Fibroblast of pulmonary artery (primary cell): ENCODE measurements at regions not wholly inside any gene's neighbourhood (a gene's known extent, or its start where the extent isn't known, plus 50 kb on each side); places are given as distances from the start of the nearest gene placed in this dataset.

Experiments
- DNase-seq: peaks from one replicate; pipeline ENCODE4 v3.0.0-alpha.2; 2010; ENCODE audit warnings: low read depth
- H3K4me3 ChIP-seq: replicated peaks from 2 replicates; pipeline ENCODE4 v1.5.1; 2011; ENCODE audit warnings: low read depth, mild to moderate bottlenecking, control low read depth, low read length, moderate library complexity
- TF ChIP-seq, protein P1 (sequence below): IDR thresholded peaks from 2 replicates; pipeline ENCODE4 v1.5.1; 2011; ENCODE audit warnings: mild to moderate bottlenecking, control low read depth, low read length, inconsistent platforms; ENCODE audit errors: missing control alignments

DNA sequence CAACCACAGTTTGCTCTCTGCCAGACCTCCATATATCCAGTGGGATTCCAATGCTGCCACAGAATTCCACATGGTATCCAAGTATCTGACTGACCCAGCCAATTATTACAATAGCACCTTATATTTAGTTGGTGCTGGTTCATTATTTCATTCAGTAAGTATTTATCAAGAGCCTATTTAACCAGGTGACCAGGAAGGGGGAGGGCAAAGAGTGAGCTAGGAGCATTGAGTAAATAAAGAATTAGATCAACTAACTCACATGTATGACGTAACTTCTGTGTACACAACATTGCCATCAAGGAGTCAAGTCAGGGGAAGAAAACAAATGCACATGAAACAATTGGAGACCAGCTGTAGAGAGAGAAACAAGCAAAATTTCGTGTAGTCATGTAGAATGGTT lies 207.1 kb upstream of the PAPPA start:
- no peak overlapping the region for H3K4me3 ChIP-seq
- peak; percentile 50 for DNase-seq
- TF ChIP-seq, protein P1, sequence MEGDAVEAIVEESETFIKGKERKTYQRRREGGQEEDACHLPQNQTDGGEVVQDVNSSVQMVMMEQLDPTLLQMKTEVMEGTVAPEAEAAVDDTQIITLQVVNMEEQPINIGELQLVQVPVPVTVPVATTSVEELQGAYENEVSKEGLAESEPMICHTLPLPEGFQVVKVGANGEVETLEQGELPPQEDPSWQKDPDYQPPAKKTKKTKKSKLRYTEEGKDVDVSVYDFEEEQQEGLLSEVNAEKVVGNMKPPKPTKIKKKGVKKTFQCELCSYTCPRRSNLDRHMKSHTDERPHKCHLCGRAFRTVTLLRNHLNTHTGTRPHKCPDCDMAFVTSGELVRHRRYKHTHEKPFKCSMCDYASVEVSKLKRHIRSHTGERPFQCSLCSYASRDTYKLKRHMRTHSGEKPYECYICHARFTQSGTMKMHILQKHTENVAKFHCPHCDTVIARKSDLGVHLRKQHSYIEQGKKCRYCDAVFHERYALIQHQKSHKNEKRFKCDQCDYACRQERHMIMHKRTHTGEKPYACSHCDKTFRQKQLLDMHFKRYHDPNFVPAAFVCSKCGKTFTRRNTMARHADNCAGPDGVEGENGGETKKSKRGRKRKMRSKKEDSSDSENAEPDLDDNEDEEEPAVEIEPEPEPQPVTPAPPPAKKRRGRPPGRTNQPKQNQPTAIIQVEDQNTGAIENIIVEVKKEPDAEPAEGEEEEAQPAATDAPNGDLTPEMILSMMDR, result no peak

- no peak for DNase-seq
- no peak overlapping the region for H3K4me3 ChIP-seq
- TF ChIP-seq, protein P1, result no peak
These were observed 201.6 kb upstream of the PAPPA start for GRCh38 chr9:115951977-115952376.

- no peak overlapping the region for H3K4me3 ChIP-seq
- TF ChIP-seq, protein P1, result no peak
- peak; percentile 78 for DNase-seq
These were observed 200.9 kb upstream of the PAPPA start for GRCh38 chr9:115952430-115953292.

DNA sequence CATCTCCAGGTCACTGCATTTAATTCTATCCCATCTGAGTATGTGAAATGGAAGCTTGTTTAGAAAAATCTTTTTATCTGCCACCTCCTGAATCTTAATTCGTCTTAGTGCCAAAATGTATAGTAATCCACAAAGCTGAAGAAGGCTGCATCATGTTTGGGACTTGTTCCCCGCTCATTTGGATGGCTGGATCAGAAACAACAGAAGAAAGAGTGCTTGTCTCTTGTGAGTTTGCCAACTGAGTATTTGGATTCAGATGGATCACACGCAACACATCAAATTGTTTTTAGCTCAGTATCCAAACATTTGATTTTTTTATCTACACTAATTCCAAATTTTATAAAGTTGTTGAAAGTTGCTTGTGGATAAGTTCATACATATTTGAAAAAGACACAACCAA lies 197.2 kb upstream of the PAPPA start:
- TF ChIP-seq, protein P1, result no peak
- DNase-seq, result no peak
- no peak overlapping the region for H3K4me3 ChIP-seq

DNA sequence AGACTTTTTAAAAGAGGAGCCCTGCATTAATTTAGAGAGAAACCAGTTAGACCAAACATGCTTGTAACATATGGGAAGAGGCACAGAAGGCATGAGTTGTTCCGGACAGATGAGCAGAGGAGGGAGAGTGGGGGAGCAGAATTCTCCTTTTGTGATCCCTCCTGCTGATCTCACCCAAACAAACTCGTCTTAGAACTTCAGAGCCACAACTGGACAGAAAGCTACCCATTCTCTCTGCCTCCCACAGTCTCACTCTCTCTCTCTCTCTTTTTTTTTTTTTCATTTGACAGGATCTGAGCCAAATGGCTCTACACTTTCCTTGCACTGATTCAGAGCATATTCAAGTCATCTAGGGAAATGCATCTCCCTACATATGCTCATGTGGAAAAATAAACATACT lies 196.0 kb upstream of the PAPPA start:
- TF ChIP-seq, protein P1, result no peak
- DNase-seq, result no peak
- no peak overlapping the region for H3K4me3 ChIP-seq

GRCh38 chr9:115964710-115965347 lies 188.8 kb upstream of the PAPPA start:
- TF ChIP-seq, protein P1, result no peak
- DNase-seq, result no peak
- H3K4me3 ChIP-seq, result no peak overlapping the region

DNA sequence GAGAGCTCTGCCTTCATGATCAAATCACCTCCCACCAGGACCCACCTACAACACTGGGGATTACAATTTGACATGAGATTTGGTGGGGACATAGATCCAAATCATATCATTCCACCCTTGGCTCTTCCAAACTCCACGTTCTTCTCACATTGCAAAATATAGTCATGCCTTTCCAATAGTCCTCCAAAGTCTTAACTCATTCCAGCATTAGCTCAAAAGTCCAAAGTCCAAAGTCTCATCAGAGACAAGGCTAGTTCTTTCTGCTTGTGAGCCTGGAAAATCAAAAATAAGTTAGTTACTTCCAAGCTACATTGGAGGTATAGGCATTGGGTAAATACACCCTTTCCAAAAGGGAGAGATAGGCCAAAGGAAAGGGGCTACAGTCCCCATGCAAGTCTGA lies 186.9 kb upstream of the PAPPA start:
- TF ChIP-seq, protein P1, result no peak
- no peak overlapping the region for H3K4me3 ChIP-seq
- DNase-seq, result no peak
